Astrocyte (in vitro differentiated cells and primary cell): ENCODE measurements at regions not wholly inside any gene's neighbourhood (a gene's known extent, or its start where the extent isn't known, plus 50 kb on each side); places are given as distances from the start of the nearest gene placed in this dataset.

Experiments used
- DNase-seq: peaks from one replicate; pipeline ENCODE4 v3.0.0-alpha.2; 2010; ENCODE audit warnings: low read depth
- FAIRE-seq: peaks from 2 replicates; lab custom pipeline; 2011; peaks lifted over from hg19 to GRCh38; lab: Jason Lieb, UNC
- H2AFZ ChIP-seq: 2 replicates; pipeline ENCODE4 v1.6.0; 2012; ENCODE audit warnings: low read depth, low read length, inconsistent platforms
- H3K27ac ChIP-seq: 2 replicates; pipeline ENCODE4 v1.5.1; 2011; ENCODE audit warnings: low read depth, low read length, inconsistent platforms
- H3K27me3 ChIP-seq: 2 replicates; pipeline ENCODE4 v1.6.0; 2011; ENCODE audit warnings: low read length, inconsistent platforms; ENCODE audit not compliant: insufficient read depth
- H3K36me3 ChIP-seq: 2 replicates; pipeline ENCODE4 v1.5.1; 2011; ENCODE audit warnings: low read length, inconsistent platforms; ENCODE audit not compliant: insufficient read depth
- H3K4me1 ChIP-seq: 2 replicates; pipeline ENCODE4 v1.5.1; 2011; ENCODE audit warnings: low read length, inconsistent platforms; ENCODE audit not compliant: insufficient read depth
- H3K4me2 ChIP-seq: 2 replicates; pipeline ENCODE4 v1.6.0; 2012; ENCODE audit warnings: low read length, inconsistent platforms
- H3K4me3 ChIP-seq: 2 replicates; pipeline ENCODE4 v1.5.1; 2011; ENCODE audit warnings: low read depth, mild to moderate bottlenecking, low read length, inconsistent platforms; ENCODE audit not compliant: insufficient read depth
- H3K79me2 ChIP-seq: 2 replicates; pipeline ENCODE4 v1.6.0; 2012; ENCODE audit warnings: mild to moderate bottlenecking, low read length, inconsistent platforms; ENCODE audit not compliant: insufficient read depth
- H3K9ac ChIP-seq: 2 replicates; pipeline ENCODE4 v1.6.0; 2012; ENCODE audit warnings: mild to moderate bottlenecking, low read length, inconsistent platforms
- H3K9me3 ChIP-seq: 2 replicates; pipeline ENCODE4 v1.5.1; 2012; ENCODE audit warnings: low read depth, mild to moderate bottlenecking, low read length, inconsistent platforms; ENCODE audit not compliant: insufficient read depth
- H4K20me1 ChIP-seq: 2 replicates; pipeline ENCODE4 v1.6.0; 2012; ENCODE audit warnings: low read length, inconsistent platforms; ENCODE audit not compliant: insufficient read depth
- H3K27ac Mint-ChIP-seq: one replicate; pipeline ENCODE4 v1.8.0; 2021; ENCODE audit warnings: mild to moderate bottlenecking, mixed read lengths; ENCODE audit not compliant: unreplicated experiment
- H3K27me3 Mint-ChIP-seq: one replicate; pipeline ENCODE4 v1.8.0; 2021; ENCODE audit warnings: low read depth, mixed read lengths; ENCODE audit not compliant: unreplicated experiment
- H3K36me3 Mint-ChIP-seq: one replicate; pipeline ENCODE4 v1.8.0; 2021; ENCODE audit warnings: low read depth, mixed read lengths; ENCODE audit not compliant: unreplicated experiment
- H3K4me1 Mint-ChIP-seq: one replicate; pipeline ENCODE4 v1.8.0; 2021; ENCODE audit warnings: low read depth, mixed read lengths; ENCODE audit not compliant: unreplicated experiment
- H3K4me3 Mint-ChIP-seq: one replicate; pipeline ENCODE4 v1.8.0; 2021; ENCODE audit warnings: mild to moderate bottlenecking, moderate library complexity, mixed read lengths; ENCODE audit not compliant: unreplicated experiment
- H3K9me3 Mint-ChIP-seq: one replicate; pipeline ENCODE4 v1.8.0; 2021; ENCODE audit warnings: mild to moderate bottlenecking, mixed read lengths; ENCODE audit not compliant: unreplicated experiment
- CTCF ChIP-seq: IDR thresholded peaks from 2 replicates; pipeline ENCODE4 v1.5.1; 2011; ENCODE audit warnings: low read depth, mild to moderate bottlenecking, inconsistent platforms, low read length, moderate library complexity; ENCODE audit not compliant: insufficient read depth
- EZH2 ChIP-seq: IDR thresholded peaks from 2 replicates; pipeline ENCODE4 v1.6.1; 2012; ENCODE audit warnings: mild to moderate bottlenecking, low read length, inconsistent platforms; ENCODE audit not compliant: insufficient read depth

GRCh38 chr22:49094151-49094550 is 733.5 kb downstream of the BRD1 start:
- H3K4me3 ChIP-seq, result no peak overlapping the region
- no peaks in the 10 kb centered on the region for H3K4me1 Mint-ChIP-seq
- H3K27ac ChIP-seq, result no peak overlapping the region
- no peaks in the 10 kb centered on the region for H3K79me2 ChIP-seq
- peaks cover 27% of the 10 kb centered on the region for H3K27me3 Mint-ChIP-seq
- H3K27ac Mint-ChIP-seq, result no peak overlapping the region
- no peak overlapping the region for H2AFZ ChIP-seq
- no peaks in the 10 kb centered on the region for H3K4me1 ChIP-seq
- H3K27me3 ChIP-seq, result no peaks in the 10 kb centered on the region
- no peak overlapping the region for H3K4me2 ChIP-seq
- H3K9me3 Mint-ChIP-seq, result no peaks in the 10 kb centered on the region
- H3K36me3 ChIP-seq, result no peaks in the 10 kb centered on the region
- no peak overlapping the region for H3K9ac ChIP-seq
- no peaks in the 10 kb centered on the region for H4K20me1 ChIP-seq
- DNase-seq, result no peak
- H3K36me3 Mint-ChIP-seq, result no peaks in the 10 kb centered on the region
- no peak overlapping the region for H3K4me3 Mint-ChIP-seq
- no peak for FAIRE-seq
- TF ChIP-seq EZH2 (no peak), CTCF (no peak)
- H3K9me3 ChIP-seq, result peaks cover 7% of the 10 kb centered on the region

DNA sequence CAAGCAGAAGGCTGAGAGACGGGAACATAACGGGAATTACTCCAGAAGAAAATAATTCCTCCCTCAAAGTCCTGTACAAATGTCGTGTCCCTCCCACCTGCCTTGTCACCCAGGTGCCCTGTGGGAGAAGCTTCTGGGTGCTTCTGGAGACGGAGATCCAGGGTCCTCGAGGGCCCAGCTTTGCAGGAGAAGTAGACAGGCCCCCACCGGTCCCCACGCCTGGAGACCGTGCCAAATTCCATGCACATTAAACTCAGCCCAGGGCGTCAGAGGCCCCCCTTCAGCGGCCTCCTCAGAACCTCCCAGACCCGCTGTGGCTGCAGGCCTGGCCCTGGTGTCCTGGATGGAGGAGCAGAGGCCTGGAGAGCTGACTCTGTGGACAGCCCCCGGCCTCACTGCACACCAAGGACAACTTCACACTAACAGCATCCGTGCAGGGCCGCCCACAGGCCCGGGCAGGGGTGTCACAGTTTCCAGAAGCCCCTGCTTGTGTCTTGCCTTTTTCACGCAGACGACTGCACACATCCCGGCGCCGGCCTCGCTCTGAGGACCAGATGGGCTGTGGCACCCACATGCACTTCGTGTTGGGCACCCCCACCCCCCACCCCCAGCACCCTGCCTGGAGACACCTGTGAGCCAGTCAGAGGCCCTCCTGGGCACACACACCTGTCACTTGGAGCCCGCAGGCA is 734.3 kb downstream of the BRD1 start:
- H3K36me3 ChIP-seq, result no peaks in the 10 kb centered on the region
- H2AFZ ChIP-seq, result no peak overlapping the region
- no peak overlapping the region for H3K9ac ChIP-seq
- no peak overlapping the region for H3K4me3 ChIP-seq
- FAIRE-seq, result no peak
- no peaks in the 10 kb centered on the region for H3K79me2 ChIP-seq
- Mint-ChIP-seq H3K36me3 (no peaks in the 10 kb centered on the region), H3K27ac (no peak overlapping the region), H3K27me3 (peaks cover 27% of the 10 kb centered on the region), H3K9me3 (no peaks in the 10 kb centered on the region), H3K4me1 (no peaks in the 10 kb centered on the region), H3K4me3 (no peak overlapping the region)
- no peaks in the 10 kb centered on the region for H4K20me1 ChIP-seq
- TF ChIP-seq EZH2, result no peak
- TF ChIP-seq CTCF, result no peak
- H3K4me1 ChIP-seq, result no peaks in the 10 kb centered on the region
- no peak overlapping the region for H3K27ac ChIP-seq
- H3K9me3 ChIP-seq, result peaks cover 7% of the 10 kb centered on the region
- DNase-seq, result no peak
- no peaks in the 10 kb centered on the region for H3K27me3 ChIP-seq
- H3K4me2 ChIP-seq, result no peak overlapping the region

- Mint-ChIP-seq H3K36me3 (no peaks in the 10 kb centered on the region), H3K4me3 (no peak overlapping the region), H3K9me3 (no peaks in the 10 kb centered on the region), H3K27me3 (peaks cover 31% of the 10 kb centered on the region), H3K27ac (no peak overlapping the region), H3K4me1 (no peaks in the 10 kb centered on the region)
- TF ChIP-seq EZH2 (no peak), CTCF (no peak)
- FAIRE-seq (no peak), DNase-seq (no peak)
- Histone ChIP-seq H3K9ac (no peak overlapping the region), H3K36me3 (no peaks in the 10 kb centered on the region), H3K4me1 (no peaks in the 10 kb centered on the region), H3K4me2 (no peak overlapping the region), H4K20me1 (no peaks in the 10 kb centered on the region), H3K27ac (no peak overlapping the region), H3K79me2 (no peaks in the 10 kb centered on the region), H2AFZ (no peak overlapping the region), H3K9me3 (peaks cover 7% of the 10 kb centered on the region), H3K27me3 (no peaks in the 10 kb centered on the region), H3K4me3 (no peak overlapping the region)
Observed at GRCh38 chr22:49092716-49093115, 735.0 kb downstream of the BRD1 start.
